GM18951 (cell line): ENCODE measurements at regions not wholly inside any gene's neighbourhood (a gene's known extent, or its start where the extent isn't known, plus 50 kb on each side); places are given as distances from the start of the nearest gene placed in this dataset.

Experiments used
- POLR2A ChIP-seq: IDR thresholded peaks from 4 replicates; pipeline ENCODE4 v1.6.1; 2011; ENCODE audit warnings: mild to moderate bottlenecking; ENCODE audit not compliant: insufficient read length, insufficient read depth; ENCODE audit errors: extremely low read depth
- in situ Hi-C: fragments of 300-500 bp; cut with MboI; formaldehyde crosslinking; loops from one replicate; pipeline ENCODE4 v1.12.0; 2022; ENCODE audit warnings: low sequenced_read_pairs, mixed read lengths, inconsistent platforms; ENCODE audit not compliant: unreplicated experiment

- TF ChIP-seq POLR2A = no peak
- in situ Hi-C loops = no loop called here
Measured at GRCh38 chr1:201760516-201760915, 68.4 kb upstream of the IPO9 start.

GRCh38 chr1:201761178-201761577, 67.8 kb upstream of the IPO9 start:
- TF ChIP-seq POLR2A = no peak
- in situ Hi-C loops = no loop called here

- TF ChIP-seq POLR2A = no peak
- in situ Hi-C loops = no loop called here
Measured at GRCh38 chr1:201761871-201762270, 67.1 kb upstream of the IPO9 start.

GRCh38 chr1:201762381-201762780, 66.6 kb upstream of the IPO9 start:
- in situ Hi-C loops = no loop called here
- TF ChIP-seq POLR2A = no peak

- no peak for TF ChIP-seq POLR2A
- in situ Hi-C loops = no loop called here
Measured at GRCh38 chr1:201763455-201764140, 65.4 kb upstream of the IPO9 start.

- in situ Hi-C loops = no loop called here
- no peak for TF ChIP-seq POLR2A
Measured at GRCh38 chr1:201764166-201764565, 64.8 kb upstream of the IPO9 start.

GRCh38 chr1:201764579-201764978, 64.4 kb upstream of the IPO9 start:
- in situ Hi-C loops = no loop called here
- no peak for TF ChIP-seq POLR2A

- in situ Hi-C loops = no loop called here
- TF ChIP-seq POLR2A = no peak
Measured at GRCh38 chr1:201766131-201766866, 62.7 kb upstream of the IPO9 start.

GRCh38 chr1:201767339-201767738, 61.6 kb upstream of the IPO9 start:
- in situ Hi-C loops = no loop called here
- TF ChIP-seq POLR2A = no peak

GRCh38 chr1:201769072-201769471, 59.9 kb upstream of the IPO9 start:
- no peak for TF ChIP-seq POLR2A
- in situ Hi-C loops = no loop called here

GRCh38 chr1:201769966-201770365, 59.0 kb upstream of the IPO9 start:
- in situ Hi-C loops = no loop called here
- no peak for TF ChIP-seq POLR2A

- in situ Hi-C loops = no loop called here
- no peak for TF ChIP-seq POLR2A
Measured at GRCh38 chr1:201771466-201771865, 57.5 kb upstream of the IPO9 start.

GRCh38 chr1:201772178-201772577, 56.8 kb upstream of the IPO9 start:
- TF ChIP-seq POLR2A = no peak
- in situ Hi-C loops = no loop called here

- in situ Hi-C loops = no loop called here
- no peak for TF ChIP-seq POLR2A
Measured at GRCh38 chr1:201773764-201774163, 55.2 kb upstream of the IPO9 start.
